ENCODE measurements at regions not wholly inside any gene's neighbourhood (a gene's known extent, or its start where the extent isn't known, plus 50 kb on each side); places are given as distances from the start of the nearest gene placed in this dataset.
"Not testable (repeated sequence)": the region's sequence is repeated elsewhere in the genome, so short reads cannot be mapped to it uniquely, and the experiment has no call there.

DNA sequence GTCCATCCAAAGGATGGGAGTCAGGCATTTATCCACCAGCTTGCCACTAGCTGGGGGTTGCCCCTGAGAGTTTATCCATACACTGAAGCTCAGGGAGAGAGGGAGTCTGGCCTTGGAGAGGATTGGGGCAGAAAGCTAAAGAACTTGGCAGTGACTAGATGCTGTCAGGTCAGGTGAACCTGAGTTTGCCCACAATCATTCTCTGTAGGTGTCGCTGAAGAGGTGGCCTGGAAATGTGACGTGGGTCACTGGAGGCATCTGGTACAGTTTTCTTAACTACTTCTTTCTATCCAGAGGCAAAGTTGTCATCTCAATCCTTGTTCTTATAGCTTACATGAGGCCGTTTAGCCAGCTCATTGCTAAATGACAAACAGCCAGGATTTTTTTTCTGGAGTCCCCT lies 298.0 kb upstream of the CTNNB1 start:
- Histone ChIP-seq H3K9me3 (ENCODE audit: control insufficient read depth, insufficient read depth, low read depth, low read length) (no peaks in the 10 kb centered on the region), H3K9ac (ENCODE audit: insufficient read depth, low read length) (no peak overlapping the region), H3K4me2 (ENCODE audit: extremely low read depth, insufficient read depth, low read length) (no peak overlapping the region), H3K4me1 (ENCODE audit: control insufficient read depth, extremely low read depth, insufficient read depth, low read length) (no peaks in the 10 kb centered on the region), H3K27me3 (ENCODE audit: control insufficient read depth, insufficient read depth, low read length) (no peaks in the 10 kb centered on the region), H3K36me3 (ENCODE audit: control insufficient read depth, insufficient read depth, low read length) (no peaks in the 10 kb centered on the region), H3K27ac (ENCODE audit: insufficient read depth, low read length) (no peak overlapping the region), H3K79me2 (ENCODE audit: control insufficient read depth, insufficient read depth, low read length) (no peaks in the 10 kb centered on the region), H4K20me1 (ENCODE audit: control insufficient read depth, extremely low read depth, insufficient read depth, low read length) (no peaks in the 10 kb centered on the region), H3K4me3 (replicated peaks in 1 of 4; ENCODE audit: control extremely low read depth in 1 of 4, insufficient read depth in 1 of 4, low read depth in 3 of 4, low read length in 4 of 4) (no peak overlapping the region), H2AFZ (ENCODE audit: low read length) (no peak overlapping the region)
- TF ChIP-seq, protein P1, sequence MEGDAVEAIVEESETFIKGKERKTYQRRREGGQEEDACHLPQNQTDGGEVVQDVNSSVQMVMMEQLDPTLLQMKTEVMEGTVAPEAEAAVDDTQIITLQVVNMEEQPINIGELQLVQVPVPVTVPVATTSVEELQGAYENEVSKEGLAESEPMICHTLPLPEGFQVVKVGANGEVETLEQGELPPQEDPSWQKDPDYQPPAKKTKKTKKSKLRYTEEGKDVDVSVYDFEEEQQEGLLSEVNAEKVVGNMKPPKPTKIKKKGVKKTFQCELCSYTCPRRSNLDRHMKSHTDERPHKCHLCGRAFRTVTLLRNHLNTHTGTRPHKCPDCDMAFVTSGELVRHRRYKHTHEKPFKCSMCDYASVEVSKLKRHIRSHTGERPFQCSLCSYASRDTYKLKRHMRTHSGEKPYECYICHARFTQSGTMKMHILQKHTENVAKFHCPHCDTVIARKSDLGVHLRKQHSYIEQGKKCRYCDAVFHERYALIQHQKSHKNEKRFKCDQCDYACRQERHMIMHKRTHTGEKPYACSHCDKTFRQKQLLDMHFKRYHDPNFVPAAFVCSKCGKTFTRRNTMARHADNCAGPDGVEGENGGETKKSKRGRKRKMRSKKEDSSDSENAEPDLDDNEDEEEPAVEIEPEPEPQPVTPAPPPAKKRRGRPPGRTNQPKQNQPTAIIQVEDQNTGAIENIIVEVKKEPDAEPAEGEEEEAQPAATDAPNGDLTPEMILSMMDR (conservative IDR thresholded peaks at IDR 0.05 in 1 of 2, IDR thresholded peaks at IDR 0.05 in 1 of 2; ENCODE audit: low read depth in 1 of 2, low read length in 2 of 2), result no peak
- no peak for DNase-seq (ENCODE audit: low read depth in 2 of 2)

DNA sequence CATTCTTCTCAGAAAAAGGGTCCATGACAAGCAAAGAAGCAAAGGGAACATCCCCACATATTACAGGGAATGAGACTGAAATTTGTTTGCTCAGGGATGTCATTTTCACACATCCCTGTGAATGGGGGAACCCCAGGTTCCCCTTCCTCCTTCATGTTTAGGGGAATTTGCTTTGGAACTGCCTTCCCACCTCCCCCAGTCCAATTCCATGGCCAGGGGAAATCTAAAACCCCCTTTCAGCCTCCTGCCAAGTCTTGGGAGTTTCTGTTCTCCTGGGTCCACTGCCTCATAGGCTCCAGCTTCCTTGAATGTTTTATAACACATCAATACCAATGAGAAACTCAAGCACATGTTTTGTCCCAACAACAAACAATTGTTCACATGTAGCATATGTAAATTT lies 297.5 kb upstream of the CTNNB1 start:
- Histone ChIP-seq H4K20me1 (ENCODE audit: control insufficient read depth, extremely low read depth, insufficient read depth, low read length) (no peaks in the 10 kb centered on the region), H3K36me3 (ENCODE audit: control insufficient read depth, insufficient read depth, low read length) (no peaks in the 10 kb centered on the region), H3K4me3 (replicated peaks in 1 of 4; ENCODE audit: control extremely low read depth in 1 of 4, insufficient read depth in 1 of 4, low read depth in 3 of 4, low read length in 4 of 4) (no peak overlapping the region), H3K9ac (ENCODE audit: insufficient read depth, low read length) (no peak overlapping the region), H3K9me3 (ENCODE audit: control insufficient read depth, insufficient read depth, low read depth, low read length) (no peaks in the 10 kb centered on the region), H3K27me3 (ENCODE audit: control insufficient read depth, insufficient read depth, low read length) (no peaks in the 10 kb centered on the region), H2AFZ (ENCODE audit: low read length) (no peak overlapping the region), H3K4me1 (ENCODE audit: control insufficient read depth, extremely low read depth, insufficient read depth, low read length) (no peaks in the 10 kb centered on the region), H3K4me2 (ENCODE audit: extremely low read depth, insufficient read depth, low read length) (no peak overlapping the region), H3K27ac (ENCODE audit: insufficient read depth, low read length) (no peak overlapping the region), H3K79me2 (ENCODE audit: control insufficient read depth, insufficient read depth, low read length) (no peaks in the 10 kb centered on the region)
- DNase-seq (ENCODE audit: low read depth in 2 of 2), result no peak
- TF ChIP-seq, protein P1 (conservative IDR thresholded peaks at IDR 0.05 in 1 of 2, IDR thresholded peaks at IDR 0.05 in 1 of 2; ENCODE audit: low read depth in 1 of 2, low read length in 2 of 2), result no peak
- TF ChIP-seq EZH2 (IDR thresholded peaks at IDR 0.05; ENCODE audit: low read length, missing control alignments), result no peak

- H3K36me3 ChIP-seq (ENCODE audit: control insufficient read depth, insufficient read depth, low read length); H3K4me1 ChIP-seq (ENCODE audit: control insufficient read depth, extremely low read depth, insufficient read depth, low read length); H3K27ac ChIP-seq (ENCODE audit: insufficient read depth, low read length); H3K4me3 ChIP-seq (replicated peaks in 1 of 4; ENCODE audit: control extremely low read depth in 1 of 4, insufficient read depth in 1 of 4, low read depth in 3 of 4, low read length in 4 of 4); H4K20me1 ChIP-seq (ENCODE audit: control insufficient read depth, extremely low read depth, insufficient read depth, low read length); H3K27me3 ChIP-seq (ENCODE audit: control insufficient read depth, insufficient read depth, low read length); H3K9ac ChIP-seq (ENCODE audit: insufficient read depth, low read length); DNase-seq (ENCODE audit: low read depth in 2 of 2); H3K9me3 ChIP-seq (ENCODE audit: control insufficient read depth, insufficient read depth, low read depth, low read length); H3K79me2 ChIP-seq (ENCODE audit: control insufficient read depth, insufficient read depth, low read length); H3K4me2 ChIP-seq (ENCODE audit: extremely low read depth, insufficient read depth, low read length); H2AFZ ChIP-seq (ENCODE audit: low read length): not testable (repeated sequence)
Measured at GRCh38 chr3:40907907-40908465, 291.3 kb upstream of the CTNNB1 start.

All from fibroblast of lung (primary cell).